DOHH2 (cell line): ENCODE measurements at regions not wholly inside any gene's neighbourhood (a gene's known extent, or its start where the extent isn't known, plus 50 kb on each side); places are given as distances from the start of the nearest gene placed in this dataset.

Experiments
- H3F3A ChIP-seq: fragments of 200-600 bp; sonication (generic), shearing (Covaris generic); 2 replicates; pipeline ENCODE4 v1.6.0; 2016; ENCODE audit warnings: antibody characterized with exemption, mild to moderate bottlenecking; ENCODE audit not compliant: control insufficient read depth, insufficient read depth
- H3K27ac ChIP-seq: fragments of 200-600 bp; sonication (generic); 2 replicates; pipeline ENCODE4 v1.5.1; 2014; ENCODE audit warnings: low read depth, mild to moderate bottlenecking, low read length, moderate library complexity
- H3K27me3 ChIP-seq: fragments of 200-600 bp; sonication (generic); 2 replicates; pipeline ENCODE4 v1.6.1; 2014; ENCODE audit warnings: mild to moderate bottlenecking, low read length, mixed read lengths; ENCODE audit not compliant: control insufficient read depth
- H3K36me3 ChIP-seq: fragments of 200-600 bp; sonication (generic); 2 replicates; pipeline ENCODE4 v1.6.1; 2014; ENCODE audit warnings: mild to moderate bottlenecking, low read length, moderate library complexity, mixed read lengths; ENCODE audit not compliant: control insufficient read depth
- H3K4me1 ChIP-seq: fragments of 200-600 bp; sonication (generic); 2 replicates; pipeline ENCODE4 v1.6.1; 2014; ENCODE audit warnings: mild to moderate bottlenecking, low read length, mixed read lengths; ENCODE audit not compliant: control insufficient read depth
- H3K4me2 ChIP-seq: fragments of 200-600 bp; sonication (generic); 2 replicates; pipeline ENCODE4 v1.6.0; 2014; ENCODE audit warnings: mild to moderate bottlenecking, low read length, moderate library complexity
- H3K4me3 ChIP-seq: fragments of 200-600 bp; sonication (generic); 2 replicates; pipeline ENCODE4 v1.5.1; 2014; ENCODE audit warnings: mild to moderate bottlenecking, low read length, mixed read lengths
- H3K79me2 ChIP-seq: fragments of 200-600 bp; sonication (generic); 2 replicates; pipeline ENCODE4 v1.6.1; 2014; ENCODE audit warnings: mild to moderate bottlenecking, low read length, mixed read lengths; ENCODE audit not compliant: control insufficient read depth
- H3K9me2 ChIP-seq: fragments of 200-600 bp; sonication (generic); replicated peaks from 2 replicates; pipeline ENCODE4 v1.6.1; 2014; ENCODE audit warnings: mild to moderate bottlenecking, low read length, mixed read lengths; ENCODE audit not compliant: control insufficient read depth
- H3K9me3 ChIP-seq: fragments of 200-600 bp; sonication (generic); 2 replicates; pipeline ENCODE4 v1.6.1; 2014; ENCODE audit warnings: antibody characterized with exemption, low read length, mixed read lengths; ENCODE audit not compliant: control insufficient read depth, insufficient read depth
- H4K20me1 ChIP-seq: fragments of 200-600 bp; sonication (generic); 2 replicates; pipeline ENCODE4 v1.6.0; 2014; ENCODE audit warnings: low read depth, mild to moderate bottlenecking, antibody characterized with exemption, low read length, moderate library complexity; ENCODE audit not compliant: control insufficient read depth, insufficient read depth
- EZH2phosphoT487 ChIP-seq: fragments of 200-600 bp; sonication (generic); IDR thresholded peaks from 2 replicates; pipeline ENCODE4 v1.6.1; 2017; ENCODE audit warnings: borderline replicate concordance, mild to moderate bottlenecking, antibody characterized with exemption, low read length, moderate library complexity, mixed read lengths
- TF ChIP-seq, protein P1 (sequence below): fragments of 200-600 bp; sonication (generic); IDR thresholded peaks from one replicate; pipeline ENCODE4 v1.5.1; 2014; ENCODE audit warnings: antibody characterized with exemption, mild to moderate bottlenecking, low read depth, low read length; ENCODE audit not compliant: poor library complexity, severe bottlenecking

GRCh38 chr1:218546314-218546713, 201.2 kb downstream of the TGFB2 start:
- Histone ChIP-seq H3F3A (no peaks in the 10 kb centered on the region), H3K27me3 (no peaks in the 10 kb centered on the region), H3K9me3 (no peaks in the 10 kb centered on the region), H4K20me1 (no peaks in the 10 kb centered on the region), H3K27ac (no peak overlapping the region), H3K4me3 (no peak overlapping the region), H3K4me1 (no peaks in the 10 kb centered on the region), H3K9me2 (no peaks in the 10 kb centered on the region), H3K4me2 (no peak overlapping the region), H3K79me2 (no peaks in the 10 kb centered on the region), H3K36me3 (no peaks in the 10 kb centered on the region)
- no peak for TF ChIP-seq EZH2phosphoT487
- TF ChIP-seq, protein P1, sequence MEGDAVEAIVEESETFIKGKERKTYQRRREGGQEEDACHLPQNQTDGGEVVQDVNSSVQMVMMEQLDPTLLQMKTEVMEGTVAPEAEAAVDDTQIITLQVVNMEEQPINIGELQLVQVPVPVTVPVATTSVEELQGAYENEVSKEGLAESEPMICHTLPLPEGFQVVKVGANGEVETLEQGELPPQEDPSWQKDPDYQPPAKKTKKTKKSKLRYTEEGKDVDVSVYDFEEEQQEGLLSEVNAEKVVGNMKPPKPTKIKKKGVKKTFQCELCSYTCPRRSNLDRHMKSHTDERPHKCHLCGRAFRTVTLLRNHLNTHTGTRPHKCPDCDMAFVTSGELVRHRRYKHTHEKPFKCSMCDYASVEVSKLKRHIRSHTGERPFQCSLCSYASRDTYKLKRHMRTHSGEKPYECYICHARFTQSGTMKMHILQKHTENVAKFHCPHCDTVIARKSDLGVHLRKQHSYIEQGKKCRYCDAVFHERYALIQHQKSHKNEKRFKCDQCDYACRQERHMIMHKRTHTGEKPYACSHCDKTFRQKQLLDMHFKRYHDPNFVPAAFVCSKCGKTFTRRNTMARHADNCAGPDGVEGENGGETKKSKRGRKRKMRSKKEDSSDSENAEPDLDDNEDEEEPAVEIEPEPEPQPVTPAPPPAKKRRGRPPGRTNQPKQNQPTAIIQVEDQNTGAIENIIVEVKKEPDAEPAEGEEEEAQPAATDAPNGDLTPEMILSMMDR, result no peak

GRCh38 chr1:218547957-218548730, 203.0 kb downstream of the TGFB2 start:
- no peak overlapping the region for H3K4me2 ChIP-seq
- no peaks in the 10 kb centered on the region for H4K20me1 ChIP-seq
- no peaks in the 10 kb centered on the region for H3K27me3 ChIP-seq
- H3K4me3 ChIP-seq, result no peak overlapping the region
- H3K27ac ChIP-seq, result no peak overlapping the region
- TF ChIP-seq, protein P1, result no peak
- TF ChIP-seq EZH2phosphoT487, result no peak
- no peaks in the 10 kb centered on the region for H3K9me2 ChIP-seq
- H3K36me3 ChIP-seq, result no peaks in the 10 kb centered on the region
- H3K79me2 ChIP-seq, result no peaks in the 10 kb centered on the region
- no peaks in the 10 kb centered on the region for H3K4me1 ChIP-seq
- H3F3A ChIP-seq, result no peaks in the 10 kb centered on the region
- H3K9me3 ChIP-seq, result no peaks in the 10 kb centered on the region

- Histone ChIP-seq H3K4me2 (no peak overlapping the region), H4K20me1 (no peaks in the 10 kb centered on the region), H3K79me2 (no peaks in the 10 kb centered on the region), H3K9me2 (no peaks in the 10 kb centered on the region), H3K4me1 (no peaks in the 10 kb centered on the region), H3K9me3 (no peaks in the 10 kb centered on the region), H3F3A (no peaks in the 10 kb centered on the region), H3K27ac (no peak overlapping the region), H3K36me3 (no peaks in the 10 kb centered on the region), H3K4me3 (no peak overlapping the region), H3K27me3 (no peaks in the 10 kb centered on the region)
- TF ChIP-seq, protein P1, result no peak
- no peak for TF ChIP-seq EZH2phosphoT487
Observed at GRCh38 chr1:218548764-218549163, 203.6 kb downstream of the TGFB2 start.
